SU-DHL-6 (cell line): ENCODE measurements at regions not wholly inside any gene's neighbourhood (a gene's known extent, or its start where the extent isn't known, plus 50 kb on each side); places are given as distances from the start of the nearest gene placed in this dataset.

ENCODE experiments used
- H2AFZ ChIP-seq: fragments of 200-600 bp; sonication (generic); 2 replicates; pipeline ENCODE4 v1.6.1; 2014; ENCODE audit warnings: low read depth, mild to moderate bottlenecking, moderate library complexity, mixed read lengths, antibody characterized with exemption, low read length; ENCODE audit not compliant: severe bottlenecking
- H3F3A ChIP-seq: fragments of 200-600 bp; shearing (Covaris generic); 2 replicates; pipeline ENCODE4 v1.6.0; 2016; ENCODE audit warnings: antibody characterized with exemption, mild to moderate bottlenecking; ENCODE audit not compliant: insufficient read depth
- H3K27ac ChIP-seq: fragments of 200-600 bp; sonication (generic); 2 replicates; pipeline ENCODE4 v1.5.1; 2016; ENCODE audit warnings: low read depth, mild to moderate bottlenecking, low read length, moderate library complexity, mixed read lengths
- H3K27me3 ChIP-seq: fragments of 200-600 bp; sonication (generic), shearing (Covaris generic); 2 replicates; pipeline ENCODE4 v1.6.0; 2014; ENCODE audit warnings: mild to moderate bottlenecking, low read length
- H3K36me3 ChIP-seq: fragments of 200-600 bp; sonication (generic); 2 replicates; pipeline ENCODE4 v1.6.1; 2014; ENCODE audit warnings: mild to moderate bottlenecking, low read length, mixed read lengths
- H3K4me2 ChIP-seq: fragments of 300-600, 200-600 bp; shearing (Covaris generic), sonication (generic); 2 replicates; pipeline ENCODE4 v1.6.0; 2014; ENCODE audit warnings: low read length, low read depth, mild to moderate bottlenecking; ENCODE audit not compliant: poor library complexity, severe bottlenecking
- H3K4me3 ChIP-seq: fragments of 200-600 bp; sonication (generic); 2 replicates; pipeline ENCODE4 v1.5.1; 2014; ENCODE audit warnings: antibody characterized with exemption, low read length, mild to moderate bottlenecking, mixed read lengths; ENCODE audit not compliant: insufficient read depth, poor library complexity, severe bottlenecking
- H3K79me2 ChIP-seq: fragments of 200-600 bp; sonication (generic); 2 replicates; pipeline ENCODE4 v1.6.1; 2014; ENCODE audit warnings: mild to moderate bottlenecking, low read length, moderate library complexity; ENCODE audit not compliant: insufficient read depth
- H3K9ac ChIP-seq: fragments of 200-600 bp; sonication (generic); 2 replicates; pipeline ENCODE4 v1.7.0; 2014; ENCODE audit warnings: mild to moderate bottlenecking, low read length
- H3K9me2 ChIP-seq: fragments of 200-600 bp; sonication (generic); replicated peaks from 2 replicates; pipeline ENCODE4 v1.6.1; 2014; ENCODE audit warnings: low read length; ENCODE audit not compliant: insufficient read depth
- H3K9me3 ChIP-seq: fragments of 200-600 bp; sonication (generic); 2 replicates; pipeline ENCODE4 v1.6.1; 2014; ENCODE audit warnings: low read length, mixed read lengths; ENCODE audit not compliant: insufficient read depth
- H4K20me1 ChIP-seq: fragments of 200-600 bp; sonication (generic); 2 replicates; pipeline ENCODE4 v1.6.1; 2014; ENCODE audit warnings: low read depth, mild to moderate bottlenecking, antibody characterized with exemption, low read length, moderate library complexity, mixed read lengths
- EZH2phosphoT487 ChIP-seq: fragments of 200-600 bp; sonication (generic), shearing (Covaris generic); conservative IDR thresholded peaks from 2 replicates; pipeline ENCODE4 v1.6.1; 2018; ENCODE audit warnings: mild to moderate bottlenecking, antibody characterized with exemption, low read length, moderate library complexity, mixed read lengths
- TF ChIP-seq, protein P1 (sequence below): fragments of 200-600 bp; sonication (generic); IDR thresholded peaks from one replicate; pipeline ENCODE4 v1.5.1; 2017; ENCODE audit warnings: antibody characterized with exemption, mild to moderate bottlenecking, low read length, moderate library complexity; ENCODE audit not compliant: insufficient read depth, poor library complexity, severe bottlenecking

DNA sequence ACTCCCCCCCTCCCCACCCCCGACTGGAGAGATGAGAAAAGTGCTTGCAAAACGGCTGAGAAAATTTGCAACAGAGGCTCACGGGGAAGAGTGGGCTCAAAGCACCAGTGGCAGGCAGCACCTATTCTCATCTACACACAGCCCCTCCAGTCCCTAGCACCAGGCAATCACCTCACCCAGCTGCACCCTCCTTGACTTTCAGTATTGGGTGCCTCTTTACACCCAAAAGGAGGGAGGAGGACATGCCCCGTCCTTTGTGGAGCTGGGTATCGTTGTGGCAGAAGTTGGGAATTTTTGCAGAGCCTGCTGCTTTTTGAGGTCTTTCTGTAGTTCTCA is 182.8 kb upstream of the TOPAZ1 start:
- Histone ChIP-seq H4K20me1 (no peaks in the 10 kb centered on the region; the same call in 1 of the 2 replicates), H2AFZ (no peak overlapping the region), H3K9ac (no peak overlapping the region), H3K9me3 (no peaks in the 10 kb centered on the region), H3K79me2 (peaks cover 11% of the 10 kb centered on the region; the same call in 1 of the 2 replicates), H3K4me3 (no peak overlapping the region), H3K27me3 (no peaks in the 10 kb centered on the region), H3F3A (no peaks in the 10 kb centered on the region), H3K36me3 (no peaks in the 10 kb centered on the region), H3K4me2 (no peak overlapping the region), H3K27ac (0 out of 2 replicates have a peak overlapping the region, but pooled peaks have one; percentile 14), H3K9me2 (no peaks in the 10 kb centered on the region)
- TF ChIP-seq EZH2phosphoT487, result no peak
- TF ChIP-seq, protein P1, sequence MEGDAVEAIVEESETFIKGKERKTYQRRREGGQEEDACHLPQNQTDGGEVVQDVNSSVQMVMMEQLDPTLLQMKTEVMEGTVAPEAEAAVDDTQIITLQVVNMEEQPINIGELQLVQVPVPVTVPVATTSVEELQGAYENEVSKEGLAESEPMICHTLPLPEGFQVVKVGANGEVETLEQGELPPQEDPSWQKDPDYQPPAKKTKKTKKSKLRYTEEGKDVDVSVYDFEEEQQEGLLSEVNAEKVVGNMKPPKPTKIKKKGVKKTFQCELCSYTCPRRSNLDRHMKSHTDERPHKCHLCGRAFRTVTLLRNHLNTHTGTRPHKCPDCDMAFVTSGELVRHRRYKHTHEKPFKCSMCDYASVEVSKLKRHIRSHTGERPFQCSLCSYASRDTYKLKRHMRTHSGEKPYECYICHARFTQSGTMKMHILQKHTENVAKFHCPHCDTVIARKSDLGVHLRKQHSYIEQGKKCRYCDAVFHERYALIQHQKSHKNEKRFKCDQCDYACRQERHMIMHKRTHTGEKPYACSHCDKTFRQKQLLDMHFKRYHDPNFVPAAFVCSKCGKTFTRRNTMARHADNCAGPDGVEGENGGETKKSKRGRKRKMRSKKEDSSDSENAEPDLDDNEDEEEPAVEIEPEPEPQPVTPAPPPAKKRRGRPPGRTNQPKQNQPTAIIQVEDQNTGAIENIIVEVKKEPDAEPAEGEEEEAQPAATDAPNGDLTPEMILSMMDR, result no peak

DNA sequence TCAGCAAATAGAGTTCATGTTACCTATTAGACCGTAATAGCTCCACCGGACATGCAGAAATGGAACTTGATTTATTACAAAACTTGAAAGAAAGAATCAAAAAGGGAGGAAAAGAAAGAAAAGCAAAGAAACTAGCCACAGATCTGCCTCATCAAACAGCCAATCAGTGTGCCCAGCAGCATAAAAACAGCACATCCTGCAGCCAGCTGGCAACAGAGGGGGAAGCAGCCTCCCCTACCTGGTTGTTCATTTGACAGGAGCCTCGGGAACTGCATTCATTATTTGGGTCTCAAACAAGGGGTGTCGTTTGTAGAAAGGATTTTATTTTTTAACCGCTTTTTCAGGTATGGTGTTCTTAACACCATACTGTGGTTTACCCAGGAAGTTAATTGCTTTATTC is 181.5 kb upstream of the TOPAZ1 start:
- Histone ChIP-seq H3K27me3 (no peaks in the 10 kb centered on the region), H3K4me3 (no peak overlapping the region), H3K9me2 (no peaks in the 10 kb centered on the region), H3K27ac (no peak overlapping the region), H3K4me2 (no peak overlapping the region), H3K9me3 (no peaks in the 10 kb centered on the region), H3K79me2 (peaks cover 11% of the 10 kb centered on the region; the same call in 1 of the 2 replicates), H3K9ac (no peak overlapping the region), H4K20me1 (no peaks in the 10 kb centered on the region; the same call in 1 of the 2 replicates), H2AFZ (no peak overlapping the region), H3F3A (no peaks in the 10 kb centered on the region), H3K36me3 (no peaks in the 10 kb centered on the region)
- no peak for TF ChIP-seq EZH2phosphoT487
- TF ChIP-seq, protein P1, result no peak

DNA sequence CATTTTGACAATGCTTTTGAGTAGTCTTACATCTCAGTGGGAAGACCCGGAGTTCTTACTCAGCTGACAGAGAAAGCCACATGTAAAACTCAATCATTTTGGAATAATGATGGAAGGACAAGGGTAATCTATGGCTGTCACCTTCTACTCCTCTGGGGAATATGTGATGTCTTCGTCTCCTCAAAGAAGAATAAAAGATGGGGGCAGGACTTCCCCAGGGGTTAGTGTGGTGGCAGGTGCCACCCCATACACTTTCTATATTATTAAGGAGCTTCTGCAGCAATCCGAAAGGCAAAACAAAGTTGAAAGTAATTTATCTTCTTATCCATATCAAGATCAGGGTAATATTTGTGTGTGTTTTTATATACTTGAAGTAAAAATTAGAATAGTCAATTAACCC is 180.4 kb upstream of the TOPAZ1 start:
- Histone ChIP-seq H3K27me3 (no peaks in the 10 kb centered on the region), H3K27ac (no peak overlapping the region), H3F3A (no peaks in the 10 kb centered on the region), H3K9ac (no peak overlapping the region), H3K36me3 (no peaks in the 10 kb centered on the region), H3K4me3 (no peak overlapping the region), H3K79me2 (peaks cover 11% of the 10 kb centered on the region; the same call in 1 of the 2 replicates), H3K9me2 (no peaks in the 10 kb centered on the region), H3K9me3 (no peaks in the 10 kb centered on the region), H4K20me1 (no peaks in the 10 kb centered on the region; the same call in 1 of the 2 replicates), H2AFZ (no peak overlapping the region), H3K4me2 (no peak overlapping the region)
- TF ChIP-seq, protein P1, result no peak
